ENCODE measurements at regions not wholly inside any gene's neighbourhood (a gene's known extent, or its start where the extent isn't known, plus 50 kb on each side); places are given as distances from the start of the nearest gene placed in this dataset.

- Histone ChIP-seq H3K9me3 (replicated peaks; ENCODE audit: insufficient read depth, low read length) (no peaks in the 10 kb centered on the region), H3K4me3 (ENCODE audit: low read length) (no peak overlapping the region), H3K79me2 (ENCODE audit: low read length) (no peaks in the 10 kb centered on the region), H3K4me2 (ENCODE audit: low read depth, low read length) (no peak overlapping the region), H2AFZ (ENCODE audit: low read length) (no peak overlapping the region), H3K9ac (ENCODE audit: low read length) (no peak overlapping the region), H4K20me1 (ENCODE audit: insufficient read depth, low read length) (no peaks in the 10 kb centered on the region), H3K27me3 (replicated peaks; ENCODE audit: insufficient read depth, low read length) (peaks cover 51% of the 10 kb centered on the region), H3F3A (ENCODE audit: insufficient read depth, low read length) (no peaks in the 10 kb centered on the region), H3K4me1 (ENCODE audit: low read length) (no peaks in the 10 kb centered on the region), H3K36me3 (replicated peaks; ENCODE audit: insufficient read depth, low read length) (no peaks in the 10 kb centered on the region), H3K27ac (ENCODE audit: low read length) (no peak overlapping the region), H3K9me2 (replicated peaks; ENCODE audit: insufficient read depth, low read length) (no peaks in the 10 kb centered on the region)
- TF ChIP-seq, protein P1, sequence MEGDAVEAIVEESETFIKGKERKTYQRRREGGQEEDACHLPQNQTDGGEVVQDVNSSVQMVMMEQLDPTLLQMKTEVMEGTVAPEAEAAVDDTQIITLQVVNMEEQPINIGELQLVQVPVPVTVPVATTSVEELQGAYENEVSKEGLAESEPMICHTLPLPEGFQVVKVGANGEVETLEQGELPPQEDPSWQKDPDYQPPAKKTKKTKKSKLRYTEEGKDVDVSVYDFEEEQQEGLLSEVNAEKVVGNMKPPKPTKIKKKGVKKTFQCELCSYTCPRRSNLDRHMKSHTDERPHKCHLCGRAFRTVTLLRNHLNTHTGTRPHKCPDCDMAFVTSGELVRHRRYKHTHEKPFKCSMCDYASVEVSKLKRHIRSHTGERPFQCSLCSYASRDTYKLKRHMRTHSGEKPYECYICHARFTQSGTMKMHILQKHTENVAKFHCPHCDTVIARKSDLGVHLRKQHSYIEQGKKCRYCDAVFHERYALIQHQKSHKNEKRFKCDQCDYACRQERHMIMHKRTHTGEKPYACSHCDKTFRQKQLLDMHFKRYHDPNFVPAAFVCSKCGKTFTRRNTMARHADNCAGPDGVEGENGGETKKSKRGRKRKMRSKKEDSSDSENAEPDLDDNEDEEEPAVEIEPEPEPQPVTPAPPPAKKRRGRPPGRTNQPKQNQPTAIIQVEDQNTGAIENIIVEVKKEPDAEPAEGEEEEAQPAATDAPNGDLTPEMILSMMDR (IDR thresholded peaks at IDR 0.05; ENCODE audit: low read length): no peak
- TF ChIP-seq EZH2 (optimal IDR thresholded peaks at IDR 0.05; ENCODE audit: low read depth, low read length): no peak
- TF ChIP-seq EZH2phosphoT487 (IDR thresholded peaks at IDR 0.05; ENCODE audit: low read length): no peak
- no peak for DNase-seq
These were observed 221.5 kb upstream of the TSHZ3 start for GRCh38 chr19:31570718-31571117.

DNA sequence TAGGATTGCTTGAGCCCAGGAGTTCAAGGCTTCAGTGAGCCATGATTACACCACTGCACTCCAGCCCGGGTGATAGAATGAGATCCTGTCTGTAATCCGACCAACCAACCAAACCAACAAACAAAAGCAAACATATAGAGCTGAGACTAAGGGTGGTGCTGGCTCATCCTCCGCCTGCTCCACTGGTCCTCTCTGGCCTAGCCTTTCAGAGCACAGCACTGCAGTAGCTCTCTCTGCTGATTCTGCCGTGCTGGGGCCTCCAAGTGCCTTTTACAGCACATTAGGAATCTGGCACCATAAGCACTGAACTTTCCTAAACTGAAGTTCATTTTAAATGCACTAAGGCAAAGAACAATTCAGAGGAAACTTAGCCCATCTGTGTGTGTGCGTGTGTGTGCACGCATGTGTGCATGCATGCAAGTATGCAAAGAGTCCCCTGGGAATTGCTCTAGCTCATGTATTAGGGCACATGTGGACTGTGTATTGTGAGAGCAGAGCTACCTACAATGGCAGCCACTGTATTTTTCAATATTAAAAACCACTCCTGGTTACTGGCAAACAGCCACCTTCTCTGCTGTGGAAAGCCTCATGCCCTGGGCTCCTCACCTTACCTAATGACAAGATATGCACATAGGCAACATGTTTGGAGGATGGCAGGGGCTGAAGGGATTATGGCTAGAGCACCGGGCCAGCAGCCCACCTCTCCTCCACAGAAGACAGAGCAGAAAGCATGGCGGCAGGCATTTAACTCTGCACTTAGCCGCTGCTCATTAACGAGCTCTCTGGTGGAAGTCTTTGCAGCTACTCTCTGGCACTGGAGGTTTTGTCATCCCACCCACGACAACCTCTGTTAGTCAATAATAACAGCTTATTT is 223.1 kb upstream of the TSHZ3 start:
- no peaks in the 10 kb centered on the region for H3K79me2 ChIP-seq (ENCODE audit: low read length)
- H3K27ac ChIP-seq (ENCODE audit: low read length): no peak overlapping the region
- no peak overlapping the region for H2AFZ ChIP-seq (ENCODE audit: low read length)
- H3K9me2 ChIP-seq (replicated peaks; ENCODE audit: insufficient read depth, low read length): no peaks in the 10 kb centered on the region
- no peak overlapping the region for H3K4me3 ChIP-seq (ENCODE audit: low read length)
- no peaks in the 10 kb centered on the region for H3K9me3 ChIP-seq (replicated peaks; ENCODE audit: insufficient read depth, low read length)
- H3K4me2 ChIP-seq (ENCODE audit: low read depth, low read length): no peak overlapping the region
- no peak overlapping the region for H3K9ac ChIP-seq (ENCODE audit: low read length)
- DNase-seq: no peak
- TF ChIP-seq, protein P1 (IDR thresholded peaks at IDR 0.05; ENCODE audit: low read length): no peak
- TF ChIP-seq EZH2 (optimal IDR thresholded peaks at IDR 0.05; ENCODE audit: low read depth, low read length): no peak
- TF ChIP-seq EZH2phosphoT487 (IDR thresholded peaks at IDR 0.05; ENCODE audit: low read length): no peak
- no peaks in the 10 kb centered on the region for H3K4me1 ChIP-seq (ENCODE audit: low read length)
- H4K20me1 ChIP-seq (ENCODE audit: insufficient read depth, low read length): no peaks in the 10 kb centered on the region
- H3K27me3 ChIP-seq (replicated peaks; ENCODE audit: insufficient read depth, low read length): peaks cover 67% of the 10 kb centered on the region
- no peaks in the 10 kb centered on the region for H3K36me3 ChIP-seq (replicated peaks; ENCODE audit: insufficient read depth, low read length)
- no peaks in the 10 kb centered on the region for H3F3A ChIP-seq (ENCODE audit: insufficient read depth, low read length)

- H3K9me2 ChIP-seq (replicated peaks; ENCODE audit: insufficient read depth, low read length): no peaks in the 10 kb centered on the region
- TF ChIP-seq, protein P1 (IDR thresholded peaks at IDR 0.05; ENCODE audit: low read length): no peak
- no peak for TF ChIP-seq EZH2 (optimal IDR thresholded peaks at IDR 0.05; ENCODE audit: low read depth, low read length)
- no peak for TF ChIP-seq EZH2phosphoT487 (IDR thresholded peaks at IDR 0.05; ENCODE audit: low read length)
- no peaks in the 10 kb centered on the region for H3K9me3 ChIP-seq (replicated peaks; ENCODE audit: insufficient read depth, low read length)
- DNase-seq: no peak
- H3K36me3 ChIP-seq (replicated peaks; ENCODE audit: insufficient read depth, low read length): no peaks in the 10 kb centered on the region
- H4K20me1 ChIP-seq (ENCODE audit: insufficient read depth, low read length): no peaks in the 10 kb centered on the region
- no peaks in the 10 kb centered on the region for H3K79me2 ChIP-seq (ENCODE audit: low read length)
- H2AFZ ChIP-seq (ENCODE audit: low read length): no peak overlapping the region
- no peak overlapping the region for H3K27ac ChIP-seq (ENCODE audit: low read length)
- no peaks in the 10 kb centered on the region for H3F3A ChIP-seq (ENCODE audit: insufficient read depth, low read length)
- no peak overlapping the region for H3K4me3 ChIP-seq (ENCODE audit: low read length)
- no peak overlapping the region for H3K9ac ChIP-seq (ENCODE audit: low read length)
- no peak overlapping the region for H3K4me2 ChIP-seq (ENCODE audit: low read depth, low read length)
- H3K27me3 ChIP-seq (replicated peaks; ENCODE audit: insufficient read depth, low read length): peaks cover 68% of the 10 kb centered on the region
- no peaks in the 10 kb centered on the region for H3K4me1 ChIP-seq (ENCODE audit: low read length)
These were observed 223.7 kb upstream of the TSHZ3 start for GRCh38 chr19:31572976-31573298.

Measured in MM.1S (cell line).